ENCODE measurements at regions not wholly inside any gene's neighbourhood (a gene's known extent, or its start where the extent isn't known, plus 50 kb on each side); places are given as distances from the start of the nearest gene placed in this dataset.

DNA sequence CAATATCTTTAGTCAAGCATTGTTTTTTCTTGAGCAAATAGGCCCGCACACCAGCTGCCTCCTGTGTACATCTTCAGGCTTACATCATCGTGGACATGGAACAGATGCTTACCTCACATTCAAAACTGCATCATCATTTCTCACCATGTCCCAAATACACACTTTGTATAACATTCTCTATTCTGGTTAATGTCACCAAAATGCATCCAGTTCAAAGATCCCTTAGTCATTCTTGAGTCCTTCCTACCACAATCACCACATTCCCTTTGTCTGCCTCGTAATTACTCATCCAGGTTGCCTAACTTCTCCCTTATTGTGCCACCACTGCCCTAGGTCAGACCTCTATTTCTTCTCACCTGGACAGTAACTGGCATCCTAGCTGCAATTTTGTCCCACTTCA is 373.7 kb upstream of the GALNT5 start:
- Histone ChIP-seq H3K4me3 (no peak overlapping the region), H3K4me1 (no peaks in the 10 kb centered on the region), H3K27ac (no peak overlapping the region), H3K9me3 (no peaks in the 10 kb centered on the region), H3K27me3 (no peaks in the 10 kb centered on the region), H3K36me3 (no peaks in the 10 kb centered on the region)
- ATAC-seq (no peak), DNase-seq (no peak)
- TF ChIP-seq, protein P1, sequence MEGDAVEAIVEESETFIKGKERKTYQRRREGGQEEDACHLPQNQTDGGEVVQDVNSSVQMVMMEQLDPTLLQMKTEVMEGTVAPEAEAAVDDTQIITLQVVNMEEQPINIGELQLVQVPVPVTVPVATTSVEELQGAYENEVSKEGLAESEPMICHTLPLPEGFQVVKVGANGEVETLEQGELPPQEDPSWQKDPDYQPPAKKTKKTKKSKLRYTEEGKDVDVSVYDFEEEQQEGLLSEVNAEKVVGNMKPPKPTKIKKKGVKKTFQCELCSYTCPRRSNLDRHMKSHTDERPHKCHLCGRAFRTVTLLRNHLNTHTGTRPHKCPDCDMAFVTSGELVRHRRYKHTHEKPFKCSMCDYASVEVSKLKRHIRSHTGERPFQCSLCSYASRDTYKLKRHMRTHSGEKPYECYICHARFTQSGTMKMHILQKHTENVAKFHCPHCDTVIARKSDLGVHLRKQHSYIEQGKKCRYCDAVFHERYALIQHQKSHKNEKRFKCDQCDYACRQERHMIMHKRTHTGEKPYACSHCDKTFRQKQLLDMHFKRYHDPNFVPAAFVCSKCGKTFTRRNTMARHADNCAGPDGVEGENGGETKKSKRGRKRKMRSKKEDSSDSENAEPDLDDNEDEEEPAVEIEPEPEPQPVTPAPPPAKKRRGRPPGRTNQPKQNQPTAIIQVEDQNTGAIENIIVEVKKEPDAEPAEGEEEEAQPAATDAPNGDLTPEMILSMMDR (IDR thresholded peaks at IDR 0.05), result no peak
- intact Hi-C loops (cut with DNase I), result no loop called here

GRCh38 chr2:156884216-156884615 is 373.3 kb upstream of the GALNT5 start:
- Histone ChIP-seq H3K4me1 (no peaks in the 10 kb centered on the region), H3K4me3 (no peak overlapping the region), H3K27me3 (no peaks in the 10 kb centered on the region), H3K27ac (no peak overlapping the region), H3K36me3 (no peaks in the 10 kb centered on the region), H3K9me3 (no peaks in the 10 kb centered on the region)
- ATAC-seq (no peak), DNase-seq (no peak)
- TF ChIP-seq, protein P1 (IDR thresholded peaks at IDR 0.05), result no peak
- intact Hi-C loops (cut with DNase I), result no loop called here

- DNase-seq (peak in 1 of 4 donors; percentile 9), ATAC-seq (no peak)
- Histone ChIP-seq H3K9me3 (no peaks in the 10 kb centered on the region), H3K27me3 (peaks cover 0 to 6% of the 10 kb centered on the region in 2 donors), H3K4me1 (no peaks in the 10 kb centered on the region), H3K27ac (no peak overlapping the region), H3K36me3 (no peaks in the 10 kb centered on the region), H3K4me3 (no peak overlapping the region)
- TF ChIP-seq, protein P1 (IDR thresholded peaks at IDR 0.05), result no peak
- intact Hi-C loops (cut with DNase I), result no loop called here
Observed at GRCh38 chr2:156890529-156891148, 366.9 kb upstream of the GALNT5 start.

- Histone ChIP-seq H3K36me3 (no peaks in the 10 kb centered on the region), H3K27ac (no peak overlapping the region), H3K4me3 (no peak overlapping the region), H3K4me1 (no peaks in the 10 kb centered on the region), H3K9me3 (no peaks in the 10 kb centered on the region), H3K27me3 (peaks cover 0 to 6% of the 10 kb centered on the region in 2 donors)
- intact Hi-C loops (cut with DNase I), result no loop called here
- no peak for DNase-seq
- TF ChIP-seq, protein P1 (IDR thresholded peaks at IDR 0.05), result no peak
- peak; percentile 65 for ATAC-seq
Observed at GRCh38 chr2:156891609-156892008, 365.9 kb upstream of the GALNT5 start.

GRCh38 chr2:156892467-156893281 is 364.8 kb upstream of the GALNT5 start:
- DNase-seq (peak in 2 of 4 donors; percentile 49 to 55), ATAC-seq (peak; percentile 97)
- Histone ChIP-seq H3K27me3 (peaks cover 0 to 6% of the 10 kb centered on the region in 2 donors), H3K9me3 (no peaks in the 10 kb centered on the region), H3K4me1 (no peaks in the 10 kb centered on the region), H3K4me3 (peak overlapping the region in 1 of 2 donors; percentile 8), H3K36me3 (no peaks in the 10 kb centered on the region), H3K27ac (peak overlapping the region in 1 of 2 donors; percentile 3)
- TF ChIP-seq, protein P1 (IDR thresholded peaks at IDR 0.05), result peak; percentile 25 to 44
- intact Hi-C loops (cut with DNase I), result no loop called here

Measured in left lung (tissue), 4 donors.